ENCODE measurements at regions not wholly inside any gene's neighbourhood (a gene's known extent, or its start where the extent isn't known, plus 50 kb on each side); places are given as distances from the start of the nearest gene placed in this dataset.
A peak's percentile ranks its signal among the peaks of the same experiment; 100 is the strongest.

DNA sequence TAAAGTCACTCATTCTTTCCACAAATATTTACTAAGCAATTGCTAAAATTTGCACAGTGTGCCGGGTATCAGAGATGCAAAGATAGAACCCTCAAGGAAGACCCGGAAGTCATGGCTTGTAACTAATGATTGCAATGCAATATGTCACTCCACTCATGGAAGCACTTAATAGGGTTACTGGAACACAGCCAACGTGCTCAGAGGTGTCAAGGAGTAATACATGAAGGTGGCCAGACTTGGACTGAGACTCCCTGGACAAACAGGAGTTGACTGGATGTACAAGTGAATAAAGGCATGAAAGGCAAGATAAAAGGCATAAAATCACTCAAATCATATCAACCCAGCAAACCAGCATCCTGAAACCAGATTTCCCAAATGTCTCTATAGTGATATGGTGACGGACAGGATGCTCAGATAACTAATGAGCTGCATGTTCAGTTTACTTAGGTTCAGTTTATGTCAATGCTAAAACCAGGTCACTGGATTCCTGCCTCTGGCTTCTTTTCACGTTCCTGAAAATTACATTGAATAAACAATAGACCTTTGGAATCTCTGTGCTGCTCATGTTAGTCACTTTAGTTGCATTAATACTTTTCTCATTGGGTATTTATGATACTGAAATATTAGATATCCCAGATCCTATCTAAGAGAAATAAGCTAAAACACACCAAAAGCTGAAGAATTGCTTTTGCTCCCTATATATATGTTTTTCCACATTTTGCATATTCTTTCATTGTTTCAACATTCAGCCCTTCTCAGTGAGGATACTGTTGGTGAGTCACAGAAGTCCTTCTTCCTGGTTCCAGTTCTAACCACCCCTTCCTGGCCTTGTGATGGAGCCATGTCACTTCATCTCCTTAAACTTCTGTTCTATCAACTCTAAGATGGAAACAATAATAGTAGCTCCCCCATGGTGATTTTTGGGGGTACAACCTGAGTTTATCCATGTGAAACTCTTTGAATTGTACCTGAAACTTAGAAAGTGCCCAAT, 688.9 kb upstream of the ID2 start:
- TF ChIP-seq, protein P1, sequence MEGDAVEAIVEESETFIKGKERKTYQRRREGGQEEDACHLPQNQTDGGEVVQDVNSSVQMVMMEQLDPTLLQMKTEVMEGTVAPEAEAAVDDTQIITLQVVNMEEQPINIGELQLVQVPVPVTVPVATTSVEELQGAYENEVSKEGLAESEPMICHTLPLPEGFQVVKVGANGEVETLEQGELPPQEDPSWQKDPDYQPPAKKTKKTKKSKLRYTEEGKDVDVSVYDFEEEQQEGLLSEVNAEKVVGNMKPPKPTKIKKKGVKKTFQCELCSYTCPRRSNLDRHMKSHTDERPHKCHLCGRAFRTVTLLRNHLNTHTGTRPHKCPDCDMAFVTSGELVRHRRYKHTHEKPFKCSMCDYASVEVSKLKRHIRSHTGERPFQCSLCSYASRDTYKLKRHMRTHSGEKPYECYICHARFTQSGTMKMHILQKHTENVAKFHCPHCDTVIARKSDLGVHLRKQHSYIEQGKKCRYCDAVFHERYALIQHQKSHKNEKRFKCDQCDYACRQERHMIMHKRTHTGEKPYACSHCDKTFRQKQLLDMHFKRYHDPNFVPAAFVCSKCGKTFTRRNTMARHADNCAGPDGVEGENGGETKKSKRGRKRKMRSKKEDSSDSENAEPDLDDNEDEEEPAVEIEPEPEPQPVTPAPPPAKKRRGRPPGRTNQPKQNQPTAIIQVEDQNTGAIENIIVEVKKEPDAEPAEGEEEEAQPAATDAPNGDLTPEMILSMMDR (IDR thresholded peaks at IDR 0.05) = no peak

DNA sequence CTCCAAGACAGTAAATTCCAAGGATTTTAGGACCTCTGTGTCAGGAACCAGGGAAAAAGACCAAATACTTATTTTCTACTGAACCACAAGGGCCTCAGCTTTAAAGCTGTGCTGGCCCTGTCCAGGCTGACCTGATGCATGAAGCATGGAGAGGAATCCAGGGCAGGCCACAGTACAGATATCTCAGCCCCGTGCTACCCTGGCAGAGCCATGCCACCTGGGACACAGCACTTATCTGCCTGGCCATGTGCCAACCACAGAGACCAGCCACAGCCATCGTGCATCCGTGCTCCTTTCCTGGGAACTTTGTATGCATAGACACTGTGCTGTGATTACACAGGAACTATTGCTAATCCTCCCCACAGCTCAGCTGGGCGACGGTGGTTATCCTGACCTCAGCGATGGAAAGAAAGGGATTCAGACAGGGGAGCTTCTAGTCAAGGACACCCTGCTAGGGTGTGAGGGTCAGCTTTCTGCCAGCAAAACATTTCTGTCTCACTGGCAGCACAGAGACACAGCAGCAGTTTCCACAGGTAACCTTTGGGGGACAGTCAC, 687.4 kb upstream of the ID2 start:
- Histone ChIP-seq H3K27ac (no peak overlapping the region), H3K27me3 (no peaks in the 10 kb centered on the region), H3K9me3 (no peaks in the 10 kb centered on the region), H3K4me3 (replicated peaks in 1 of 3) (no peak overlapping the region), H3K4me1 (peaks cover 8 to 10% of the 10 kb centered on the region in 2 donors), H3K36me3 (no peaks in the 10 kb centered on the region)
- 25 to 33% methylated on average over 6 of the region's 6 CpGs for WGBS, 2 donors
- TF ChIP-seq POLR2A (IDR thresholded peaks at IDR 0.05) = no peak
- TF ChIP-seq, protein P1 (IDR thresholded peaks at IDR 0.05) = no peak
- intact Hi-C loops (cut with DNase I) = no loop called here
- peak; percentile 88 to 89 for DNase-seq

More for the DNA sequence above, 688.9 kb upstream of the ID2 start:
- intact Hi-C loops (cut with DNase I) = no loop called here
- no peaks in the 10 kb centered on the region for H3K27me3 ChIP-seq
- 57 to 62% methylated on average over 5 of the region's 5 CpGs for WGBS, 2 donors
- no peak for DNase-seq
- no peaks in the 10 kb centered on the region for H3K36me3 ChIP-seq
- no peaks in the 10 kb centered on the region for H3K9me3 ChIP-seq
- no peak overlapping the region for H3K27ac ChIP-seq
- H3K4me3 ChIP-seq (replicated peaks in 1 of 3) = no peak overlapping the region
- peaks cover 8 to 10% of the 10 kb centered on the region in 2 donors for H3K4me1 ChIP-seq

- Histone ChIP-seq H3K36me3 (no peaks in the 10 kb centered on the region), H3K27ac (no peak overlapping the region), H3K27me3 (no peaks in the 10 kb centered on the region), H3K9me3 (no peaks in the 10 kb centered on the region), H3K4me1 (peaks cover 8 to 10% of the 10 kb centered on the region in 2 donors), H3K4me3 (replicated peaks in 1 of 3) (no peak overlapping the region)
- WGBS, 2 donors = 95% methylated on average over 2 of the region's 2 CpGs
- intact Hi-C loops (cut with DNase I) = no loop called here
- TF ChIP-seq, protein P1 (IDR thresholded peaks at IDR 0.05) = no peak
- no peak for TF ChIP-seq POLR2A (IDR thresholded peaks at IDR 0.05)
- DNase-seq = no peak
These were observed 684.6 kb upstream of the ID2 start for GRCh38 chr2:7997279-7997678.

GRCh38 chr2:7999683-8000476, 682.0 kb upstream of the ID2 start:
- Histone ChIP-seq H3K4me1 (no peaks in the 10 kb centered on the region), H3K4me3 (replicated peaks in 1 of 3) (no peak overlapping the region), H3K27me3 (no peaks in the 10 kb centered on the region), H3K9me3 (no peaks in the 10 kb centered on the region), H3K36me3 (no peaks in the 10 kb centered on the region), H3K27ac (no peak overlapping the region)
- intact Hi-C loops (cut with DNase I) = no loop called here
- no peak for DNase-seq
- 83 to 85% methylated on average over 11 of the region's 11 CpGs for WGBS, 2 donors
- TF ChIP-seq POLR2A (IDR thresholded peaks at IDR 0.05) = no peak
- TF ChIP-seq, protein P1 (IDR thresholded peaks at IDR 0.05) = no peak
